GM23338 (cell line): ENCODE measurements at regions not wholly inside any gene's neighbourhood (a gene's known extent, or its start where the extent isn't known, plus 50 kb on each side); places are given as distances from the start of the nearest gene placed in this dataset.

ENCODE experiments used
- CTCF ChIP-seq, 2 experiments: fragments of 200-600 bp in 1 of 2; sonication (generic) in 1 of 2; conservative IDR thresholded peaks; 2 replicates each; pipeline versions ENCODE4 v1.5.1 to v1.6.1; 2016 to 2017; ENCODE audit warnings: antibody characterized with exemption in 2 of 2, low read depth in 2 of 2, mild to moderate bottlenecking in 2 of 2, moderate library complexity in 1 of 2
- EZH2phosphoT487 ChIP-seq: fragments of 200-600 bp; sonication (generic); IDR thresholded peaks from one replicate; pipeline ENCODE4 v1.8.1; 2018; ENCODE audit warnings: antibody characterized with exemption; ENCODE audit not compliant: unreplicated experiment
- POLR2AphosphoS5 ChIP-seq: IDR thresholded peaks from 2 replicates; pipeline ENCODE4 v1.6.1; 2016; ENCODE audit warnings: antibody characterized with exemption, low read depth
- REST ChIP-seq: IDR thresholded peaks from one replicate; pipeline ENCODE4 v1.6.1; 2018; ENCODE audit warnings: antibody characterized with exemption; ENCODE audit not compliant: unreplicated experiment

- TF ChIP-seq REST (no peak), CTCF (conservative IDR thresholded peaks at IDR 0.05; ENCODE audit: low read depth in 2 of 2) (no peak), POLR2AphosphoS5 (no peak), EZH2phosphoT487 (no peak)
These were observed 73.0 kb downstream of the NEUROD6 start for GRCh38 chr7:31267486-31267885.
